ENCODE measurements at regions not wholly inside any gene's neighbourhood (a gene's known extent, or its start where the extent isn't known, plus 50 kb on each side); places are given as distances from the start of the nearest gene placed in this dataset.
"Not testable (repeated sequence)": the region's sequence is repeated elsewhere in the genome, so short reads cannot be mapped to it uniquely, and the experiment has no call there.

- TF ChIP-seq, protein P1, sequence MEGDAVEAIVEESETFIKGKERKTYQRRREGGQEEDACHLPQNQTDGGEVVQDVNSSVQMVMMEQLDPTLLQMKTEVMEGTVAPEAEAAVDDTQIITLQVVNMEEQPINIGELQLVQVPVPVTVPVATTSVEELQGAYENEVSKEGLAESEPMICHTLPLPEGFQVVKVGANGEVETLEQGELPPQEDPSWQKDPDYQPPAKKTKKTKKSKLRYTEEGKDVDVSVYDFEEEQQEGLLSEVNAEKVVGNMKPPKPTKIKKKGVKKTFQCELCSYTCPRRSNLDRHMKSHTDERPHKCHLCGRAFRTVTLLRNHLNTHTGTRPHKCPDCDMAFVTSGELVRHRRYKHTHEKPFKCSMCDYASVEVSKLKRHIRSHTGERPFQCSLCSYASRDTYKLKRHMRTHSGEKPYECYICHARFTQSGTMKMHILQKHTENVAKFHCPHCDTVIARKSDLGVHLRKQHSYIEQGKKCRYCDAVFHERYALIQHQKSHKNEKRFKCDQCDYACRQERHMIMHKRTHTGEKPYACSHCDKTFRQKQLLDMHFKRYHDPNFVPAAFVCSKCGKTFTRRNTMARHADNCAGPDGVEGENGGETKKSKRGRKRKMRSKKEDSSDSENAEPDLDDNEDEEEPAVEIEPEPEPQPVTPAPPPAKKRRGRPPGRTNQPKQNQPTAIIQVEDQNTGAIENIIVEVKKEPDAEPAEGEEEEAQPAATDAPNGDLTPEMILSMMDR (IDR thresholded peaks at IDR 0.05; ENCODE audit: low read depth, low read length), result no peak
- no peak overlapping the region for H3K4me3 ChIP-seq (ENCODE audit: low read depth, low read length)
- DNase-seq (ENCODE audit: low read depth, low spot score), result no peak
- in situ Hi-C loops (cut with HindIII; ENCODE audit: low sequenced_read_pairs), result no loop called here
These were observed 72.2 kb downstream of the SERINC2 start for GRCh38 chr1:31485166-31485565.

GRCh38 chr1:31487143-31487542 is 74.1 kb downstream of the SERINC2 start:
- in situ Hi-C loops (cut with HindIII; ENCODE audit: low sequenced_read_pairs), result no loop called here
- DNase-seq (ENCODE audit: low read depth, low spot score), result no peak
- no peak overlapping the region for H3K4me3 ChIP-seq (ENCODE audit: low read depth, low read length)
- TF ChIP-seq, protein P1 (IDR thresholded peaks at IDR 0.05; ENCODE audit: low read depth, low read length), result no peak

DNA sequence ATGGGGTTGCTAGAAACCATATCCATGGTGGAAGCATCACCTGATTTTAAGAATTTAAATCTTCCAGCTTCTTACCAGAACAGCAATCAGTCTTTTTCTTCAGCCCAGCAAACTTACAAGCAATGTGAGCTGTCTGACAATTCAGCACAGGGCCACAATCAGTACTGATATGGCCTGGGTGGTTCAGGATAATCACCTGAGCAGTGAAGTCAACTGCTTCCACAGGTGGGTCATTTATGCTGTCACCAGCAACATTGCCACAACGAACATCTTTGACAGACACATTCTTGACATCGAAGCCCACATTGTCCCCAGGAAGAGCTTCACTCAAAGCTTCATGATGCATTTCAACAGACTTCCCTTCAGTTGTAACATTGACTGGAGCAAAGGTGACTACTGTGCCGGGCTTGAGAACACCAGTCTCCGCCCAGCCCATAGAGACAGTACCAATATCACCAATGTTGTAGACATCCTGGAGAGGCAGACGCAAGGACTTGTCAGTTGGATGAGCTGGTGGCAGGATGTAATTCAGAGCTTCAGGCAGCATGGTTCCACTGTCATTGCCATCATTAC is 74.8 kb downstream of the SERINC2 start:
- no peak for DNase-seq (ENCODE audit: low read depth, low spot score)
- TF ChIP-seq, protein P1 (IDR thresholded peaks at IDR 0.05; ENCODE audit: low read depth, low read length), result no peak
- H3K4me3 ChIP-seq (ENCODE audit: low read depth, low read length), result no peak overlapping the region
- in situ Hi-C loops (cut with HindIII; ENCODE audit: low sequenced_read_pairs), result no loop called here

GRCh38 chr1:31488528-31488927 is 75.5 kb downstream of the SERINC2 start:
- TF ChIP-seq, protein P1 (IDR thresholded peaks at IDR 0.05; ENCODE audit: low read depth, low read length), result no peak
- in situ Hi-C loops (cut with HindIII; ENCODE audit: low sequenced_read_pairs), result no loop called here
- H3K4me3 ChIP-seq (ENCODE audit: low read depth, low read length), result no peak overlapping the region
- DNase-seq (ENCODE audit: low read depth, low spot score), result no peak

GRCh38 chr1:31489575-31489974 is 76.6 kb downstream of the SERINC2 start:
- DNase-seq (ENCODE audit: low read depth, low spot score); H3K4me3 ChIP-seq (ENCODE audit: low read depth, low read length); in situ Hi-C loops (cut with HindIII; ENCODE audit: low sequenced_read_pairs): not testable (repeated sequence)

GRCh38 chr1:31490596-31490995 is 77.6 kb downstream of the SERINC2 start:
- DNase-seq (ENCODE audit: low read depth, low spot score); H3K4me3 ChIP-seq (ENCODE audit: low read depth, low read length); in situ Hi-C loops (cut with HindIII; ENCODE audit: low sequenced_read_pairs): not testable (repeated sequence)

DNA sequence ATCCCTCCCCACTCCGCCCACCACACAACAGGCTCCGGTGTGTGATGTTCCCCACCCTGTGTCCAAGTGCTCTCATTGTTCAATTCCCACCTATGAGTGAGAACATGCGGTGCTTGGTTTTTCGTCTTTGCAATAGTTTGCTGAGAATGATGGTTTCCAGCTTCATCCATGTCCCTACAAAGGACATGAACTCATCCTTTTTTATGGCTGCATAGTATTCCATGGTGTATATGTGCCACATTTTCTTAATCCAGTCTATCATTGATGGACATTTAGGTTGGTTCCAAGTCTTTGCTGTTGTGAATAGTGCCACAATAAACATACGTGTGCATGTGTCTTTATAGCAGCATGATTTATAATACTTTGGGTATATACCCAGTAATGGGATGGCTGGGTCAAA is 81.0 kb upstream of the TINAGL1 start:
- DNase-seq (ENCODE audit: low read depth, low spot score); H3K4me3 ChIP-seq (ENCODE audit: low read depth, low read length); in situ Hi-C loops (cut with HindIII; ENCODE audit: low sequenced_read_pairs): not testable (repeated sequence)

DNA sequence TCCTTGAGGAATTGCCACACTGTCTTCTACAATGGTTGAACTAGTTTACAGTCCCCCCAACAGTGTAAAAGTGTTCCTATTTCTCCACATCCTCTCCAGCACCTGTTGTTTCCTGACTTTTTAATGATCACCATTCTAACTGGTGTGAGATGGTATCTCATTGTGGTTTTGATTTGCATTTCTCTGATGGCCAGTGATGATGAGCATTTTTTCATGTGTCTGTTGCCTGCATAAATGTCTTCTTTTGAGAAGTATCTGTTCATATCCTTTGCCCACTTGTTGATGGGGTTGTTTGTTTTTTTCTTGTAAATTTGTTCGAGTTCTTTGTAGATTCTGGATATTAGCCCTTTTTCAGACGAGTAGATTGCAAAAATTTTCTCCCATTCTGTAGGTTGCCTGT is 80.5 kb upstream of the TINAGL1 start:
- H3K4me3 ChIP-seq (ENCODE audit: low read depth, low read length); in situ Hi-C loops (cut with HindIII; ENCODE audit: low sequenced_read_pairs); DNase-seq (ENCODE audit: low read depth, low spot score): not testable (repeated sequence)

GRCh38 chr1:31497601-31498000 is 78.7 kb upstream of the TINAGL1 start:
- peak; percentile 10 for DNase-seq (ENCODE audit: low read depth, low spot score)
- H3K4me3 ChIP-seq (ENCODE audit: low read depth, low read length), result no peak overlapping the region
- in situ Hi-C loops (cut with HindIII; ENCODE audit: low sequenced_read_pairs), result no loop called here
- TF ChIP-seq, protein P1 (IDR thresholded peaks at IDR 0.05; ENCODE audit: low read depth, low read length), result no peak
